GM23248 (cell line): ENCODE measurements at regions not wholly inside any gene's neighbourhood (a gene's known extent, or its start where the extent isn't known, plus 50 kb on each side); places are given as distances from the start of the nearest gene placed in this dataset.

ENCODE experiments used
- DNase-seq: peaks from one replicate; pipeline ENCODE4 v3.0.0-alpha.2; 2015
- H2AFZ ChIP-seq: fragments of 200-600 bp; sonication (generic); 2 replicates; pipeline ENCODE4 v1.6.1; 2016; ENCODE audit warnings: antibody characterized with exemption
- H3F3A ChIP-seq: fragments of 200-600 bp; sonication (generic); 2 replicates; pipeline ENCODE4 v1.6.1; 2016; ENCODE audit warnings: mild to moderate bottlenecking, antibody characterized with exemption, mixed run types; ENCODE audit not compliant: insufficient read depth
- H3K27ac ChIP-seq: fragments of 200-600 bp; sonication (generic); 2 replicates; pipeline ENCODE4 v1.5.1; 2016; ENCODE audit warnings: mild to moderate bottlenecking
- H3K27me3 ChIP-seq: fragments of 200-600 bp; sonication (generic); replicated peaks from 2 replicates; pipeline ENCODE4 v1.6.1; 2016; ENCODE audit warnings: mild to moderate bottlenecking; ENCODE audit not compliant: insufficient read depth
- H3K36me3 ChIP-seq: fragments of 200-600 bp; sonication (generic); 2 replicates; pipeline ENCODE4 v1.6.1; 2016; ENCODE audit warnings: low read depth, mild to moderate bottlenecking
- H3K4me1 ChIP-seq: fragments of 200-600 bp; sonication (generic); 2 replicates; pipeline ENCODE4 v1.6.1; 2016; ENCODE audit warnings: mild to moderate bottlenecking; ENCODE audit not compliant: insufficient read depth
- H3K4me2 ChIP-seq: fragments of 200-600 bp; sonication (generic); one replicate; pipeline ENCODE4 v1.6.1; 2016; ENCODE audit warnings: mild to moderate bottlenecking; ENCODE audit not compliant: unreplicated experiment
- H3K4me3 ChIP-seq: fragments of 200-600 bp; sonication (generic); 2 replicates; pipeline ENCODE4 v1.5.1; 2016; ENCODE audit warnings: mild to moderate bottlenecking
- H3K79me2 ChIP-seq: fragments of 200-600 bp; sonication (generic); 2 replicates; pipeline ENCODE4 v1.6.1; 2016; ENCODE audit warnings: mild to moderate bottlenecking; ENCODE audit not compliant: insufficient read depth
- H3K9ac ChIP-seq: fragments of 200-600 bp; sonication (generic); 2 replicates; pipeline ENCODE4 v1.6.1; 2016; ENCODE audit warnings: mild to moderate bottlenecking
- H3K9me2 ChIP-seq: fragments of 200-600 bp; sonication (generic); 2 replicates; pipeline ENCODE4 v1.6.1; 2016; ENCODE audit warnings: mixed run types, mild to moderate bottlenecking, moderate library complexity; ENCODE audit not compliant: insufficient read depth
- H3K9me3 ChIP-seq: fragments of 200-600 bp; sonication (generic); one replicate; pipeline ENCODE4 v1.6.1; 2017; ENCODE audit warnings: low read depth
- H4K20me1 ChIP-seq: fragments of 200-600 bp; sonication (generic); 2 replicates; pipeline ENCODE4 v1.6.0; 2016; ENCODE audit not compliant: insufficient read depth
- EZH2 ChIP-seq: fragments of 200-600 bp; sonication (generic); IDR thresholded peaks from 2 replicates; pipeline ENCODE4 v1.6.1; 2018; ENCODE audit warnings: antibody characterized with exemption, mild to moderate bottlenecking; ENCODE audit not compliant: insufficient read depth, poor library complexity, severe bottlenecking
- EZH2phosphoT487 ChIP-seq: fragments of 200-600 bp; sonication (generic); IDR thresholded peaks from 2 replicates; pipeline ENCODE4 v1.6.1; 2018; ENCODE audit warnings: antibody characterized with exemption, moderate library complexity, mild to moderate bottlenecking, low read depth; ENCODE audit not compliant: insufficient read depth
- WGBS, 2 experiments: methylation state at CpG; one replicate each; pipeline ENCODE4 v1.1.6; 2015 to 2017; ENCODE audit warnings: low lambda C conversion rate in 2 of 2, low coverage in 1 of 2; ENCODE audit errors: missing lambda C conversion rate in 2 of 2; 5-methylcytosine and 5-hydroxymethylcytosine counted together
- in situ Hi-C: fragments of 300-500 bp; cut with MboI; formaldehyde crosslinking; loops from 2 replicates; pipeline ENCODE4 v1.15.0; 2020

DNA sequence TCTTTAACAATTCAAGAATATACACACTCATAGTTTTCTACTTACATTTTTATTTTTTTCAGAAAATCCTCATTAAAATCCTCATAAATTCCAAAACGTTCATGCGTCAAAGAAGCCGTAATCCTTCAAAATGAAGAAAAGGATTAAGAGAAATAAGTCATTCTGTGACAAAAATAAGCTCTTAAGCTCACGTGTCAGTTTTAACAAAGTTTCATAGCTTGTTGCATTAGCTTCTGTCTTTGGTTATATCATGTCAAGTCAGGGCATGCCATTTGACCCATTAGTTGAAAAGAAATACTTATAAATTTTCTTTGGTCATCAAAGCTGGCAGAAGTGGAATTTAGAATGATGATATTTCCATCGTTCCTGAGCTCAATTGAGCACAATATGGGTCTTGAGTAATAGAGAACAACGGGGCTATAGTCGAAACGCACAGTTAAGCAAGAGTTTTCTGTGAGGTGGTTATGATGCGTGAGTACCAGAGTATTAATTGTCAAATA is 185.2 kb upstream of the CTSO start:
- no peaks in the 10 kb centered on the region for H3K4me1 ChIP-seq
- TF ChIP-seq EZH2phosphoT487 = no peak
- no peak for TF ChIP-seq EZH2
- H3K9ac ChIP-seq = no peak overlapping the region
- H3K27ac ChIP-seq = no peak overlapping the region
- no peaks in the 10 kb centered on the region for H3K36me3 ChIP-seq
- in situ Hi-C loops = no loop called here
- no peak overlapping the region; the same call in 1 of the 2 replicates for H2AFZ ChIP-seq
- H3F3A ChIP-seq = no peaks in the 10 kb centered on the region
- no peak overlapping the region for H3K4me2 ChIP-seq
- H3K9me2 ChIP-seq = no peaks in the 10 kb centered on the region
- no peaks in the 10 kb centered on the region for H3K79me2 ChIP-seq
- H4K20me1 ChIP-seq = no peaks in the 10 kb centered on the region
- H3K4me3 ChIP-seq = no peak overlapping the region
- no peaks in the 10 kb centered on the region for H3K9me3 ChIP-seq
- no peaks in the 10 kb centered on the region for H3K27me3 ChIP-seq
- no peak for DNase-seq
- 33 to 34% methylated on average over 9 of the region's 9 CpGs for WGBS, 2 experiments

DNA sequence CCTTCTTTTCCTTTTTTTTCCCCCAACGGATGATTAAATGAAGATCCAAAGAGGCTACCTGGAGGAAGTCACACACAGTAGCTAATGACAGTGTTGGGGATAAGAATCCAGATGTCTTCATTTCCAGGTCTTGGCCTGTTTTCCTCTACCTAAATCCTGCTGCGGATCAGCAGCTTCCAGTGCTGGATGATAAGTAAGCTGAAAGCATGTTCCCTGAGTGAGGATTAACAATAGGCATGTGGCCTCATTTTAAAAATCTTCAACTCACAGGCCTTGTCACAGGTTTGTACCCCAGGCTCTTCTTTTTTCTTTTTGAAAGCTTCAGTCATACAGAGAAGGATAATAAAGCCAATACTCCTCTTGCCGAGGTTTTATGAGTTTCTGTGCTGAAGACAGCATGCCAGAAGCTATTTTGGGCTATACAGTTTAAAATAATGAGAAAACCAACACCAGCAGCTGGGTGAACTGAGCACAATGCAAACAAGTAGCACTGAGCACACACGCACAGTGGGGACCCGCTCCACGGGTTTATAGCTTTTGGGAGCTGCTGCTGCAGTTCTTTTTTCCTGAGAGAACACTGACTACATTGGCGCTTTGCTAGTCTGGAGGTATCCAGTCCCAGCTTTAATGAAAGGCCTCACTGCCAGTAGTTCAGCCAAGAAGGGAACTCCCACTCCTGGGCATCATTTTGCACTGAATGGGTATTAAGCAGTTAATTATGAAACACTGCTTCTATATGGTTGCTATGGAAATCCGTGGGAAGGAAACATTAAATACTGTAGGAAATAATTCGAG is 184.2 kb upstream of the CTSO start:
- Histone ChIP-seq H4K20me1 (no peaks in the 10 kb centered on the region), H3K4me2 (no peak overlapping the region), H3K9me3 (no peaks in the 10 kb centered on the region), H3K36me3 (no peaks in the 10 kb centered on the region), H3K9me2 (no peaks in the 10 kb centered on the region), H3K27me3 (no peaks in the 10 kb centered on the region), H3K9ac (no peak overlapping the region), H3F3A (no peaks in the 10 kb centered on the region), H3K27ac (no peak overlapping the region), H3K4me3 (no peak overlapping the region), H3K4me1 (no peaks in the 10 kb centered on the region), H2AFZ (peak overlapping the region; percentile 26; the same call in 1 of the 2 replicates), H3K79me2 (no peaks in the 10 kb centered on the region)
- TF ChIP-seq EZH2 (no peak), EZH2phosphoT487 (no peak)
- in situ Hi-C loops = no loop called here
- WGBS, 2 experiments = 39 to 47% methylated on average over 9 of the region's 9 CpGs
- DNase-seq = no peak

GRCh38 chr4:156132196-156132595 is 178.5 kb upstream of the CTSO start:
- H4K20me1 ChIP-seq = no peaks in the 10 kb centered on the region
- no peaks in the 10 kb centered on the region for H3K9me2 ChIP-seq
- H3K4me1 ChIP-seq = 0 out of 2 replicates have a peak, but pooled peaks cover 5% of the 10 kb centered on the region
- peak overlapping the region; percentile 40 for H3K4me2 ChIP-seq
- no peak for TF ChIP-seq EZH2phosphoT487
- TF ChIP-seq EZH2 = no peak
- in situ Hi-C loops = no loop called here
- H3K9me3 ChIP-seq = no peaks in the 10 kb centered on the region
- no peaks in the 10 kb centered on the region for H3F3A ChIP-seq
- H3K79me2 ChIP-seq = no peaks in the 10 kb centered on the region
- peak overlapping the region; percentile 37; the same call in 1 of the 2 replicates for H3K4me3 ChIP-seq
- H3K9ac ChIP-seq = no peak overlapping the region
- WGBS, 2 experiments = 4 to 17% methylated on average over 2 of the region's 2 CpGs
- no peaks in the 10 kb centered on the region for H3K27me3 ChIP-seq
- H3K36me3 ChIP-seq = no peaks in the 10 kb centered on the region
- peak overlapping the region; percentile 75 for H2AFZ ChIP-seq
- H3K27ac ChIP-seq = no peak overlapping the region
- peak; percentile 10 for DNase-seq

GRCh38 chr4:156128616-156129015 is 174.9 kb upstream of the CTSO start:
- no peaks in the 10 kb centered on the region for H3K9me3 ChIP-seq
- in situ Hi-C loops = no loop called here
- no peaks in the 10 kb centered on the region for H3K79me2 ChIP-seq
- H3K27ac ChIP-seq = no peak overlapping the region
- H3F3A ChIP-seq = no peaks in the 10 kb centered on the region
- H3K9ac ChIP-seq = no peak overlapping the region
- no peak overlapping the region for H3K4me2 ChIP-seq
- H3K27me3 ChIP-seq = no peaks in the 10 kb centered on the region
- WGBS, 2 experiments = 38 to 59% methylated on average over 1 of the region's 1 CpG
- DNase-seq = no peak
- no peak overlapping the region for H3K4me3 ChIP-seq
- H3K36me3 ChIP-seq = no peaks in the 10 kb centered on the region
- H2AFZ ChIP-seq = no peak overlapping the region
- H3K4me1 ChIP-seq = 0 out of 2 replicates have a peak, but pooled peaks cover 5% of the 10 kb centered on the region
- no peaks in the 10 kb centered on the region for H4K20me1 ChIP-seq
- TF ChIP-seq EZH2 (no peak), EZH2phosphoT487 (no peak)
- H3K9me2 ChIP-seq = no peaks in the 10 kb centered on the region
